GM12865 (cell line): ENCODE measurements at regions not wholly inside any gene's neighbourhood (a gene's known extent, or its start where the extent isn't known, plus 50 kb on each side); places are given as distances from the start of the nearest gene placed in this dataset.

Experiments used
- DNase-seq: peaks from one replicate; pipeline ENCODE4 v3.0.0; 2010; ENCODE audit warnings: low read depth
- H3K4me3 ChIP-seq: 2 replicates; pipeline ENCODE4 v1.5.1; 2011; ENCODE audit warnings: mild to moderate bottlenecking, low read depth, low read length, control low read depth
- TF ChIP-seq, protein P1 (sequence below): IDR thresholded peaks from 2 replicates; pipeline ENCODE4 v1.5.1; 2011; ENCODE audit warnings: low read length, control low read depth, low read depth, inconsistent platforms; ENCODE audit not compliant: insufficient read depth; ENCODE audit errors: missing control alignments

DNA sequence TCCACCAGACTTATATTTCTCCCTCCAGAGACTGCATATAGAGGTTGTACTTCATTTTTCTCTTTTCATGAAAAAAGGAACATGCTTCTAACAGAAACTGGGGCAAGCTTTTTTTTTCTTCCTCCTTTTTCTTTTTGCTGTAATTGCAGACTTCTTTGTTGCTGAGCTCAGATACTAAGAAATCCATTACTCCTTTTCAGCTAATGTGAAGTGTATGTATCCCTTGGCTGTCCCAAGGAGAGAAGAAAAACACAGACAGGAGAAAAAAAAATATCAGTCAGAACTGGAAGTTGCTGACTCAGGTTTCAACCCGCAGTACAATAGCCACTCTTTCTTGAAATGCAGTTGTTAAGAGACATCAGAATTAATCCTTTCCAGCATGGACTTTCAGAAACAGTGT, 1248.4 kb downstream of the LRFN5 start:
- no peak for DNase-seq
- TF ChIP-seq, protein P1, sequence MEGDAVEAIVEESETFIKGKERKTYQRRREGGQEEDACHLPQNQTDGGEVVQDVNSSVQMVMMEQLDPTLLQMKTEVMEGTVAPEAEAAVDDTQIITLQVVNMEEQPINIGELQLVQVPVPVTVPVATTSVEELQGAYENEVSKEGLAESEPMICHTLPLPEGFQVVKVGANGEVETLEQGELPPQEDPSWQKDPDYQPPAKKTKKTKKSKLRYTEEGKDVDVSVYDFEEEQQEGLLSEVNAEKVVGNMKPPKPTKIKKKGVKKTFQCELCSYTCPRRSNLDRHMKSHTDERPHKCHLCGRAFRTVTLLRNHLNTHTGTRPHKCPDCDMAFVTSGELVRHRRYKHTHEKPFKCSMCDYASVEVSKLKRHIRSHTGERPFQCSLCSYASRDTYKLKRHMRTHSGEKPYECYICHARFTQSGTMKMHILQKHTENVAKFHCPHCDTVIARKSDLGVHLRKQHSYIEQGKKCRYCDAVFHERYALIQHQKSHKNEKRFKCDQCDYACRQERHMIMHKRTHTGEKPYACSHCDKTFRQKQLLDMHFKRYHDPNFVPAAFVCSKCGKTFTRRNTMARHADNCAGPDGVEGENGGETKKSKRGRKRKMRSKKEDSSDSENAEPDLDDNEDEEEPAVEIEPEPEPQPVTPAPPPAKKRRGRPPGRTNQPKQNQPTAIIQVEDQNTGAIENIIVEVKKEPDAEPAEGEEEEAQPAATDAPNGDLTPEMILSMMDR: no peak
- H3K4me3 ChIP-seq: no peak overlapping the region

DNA sequence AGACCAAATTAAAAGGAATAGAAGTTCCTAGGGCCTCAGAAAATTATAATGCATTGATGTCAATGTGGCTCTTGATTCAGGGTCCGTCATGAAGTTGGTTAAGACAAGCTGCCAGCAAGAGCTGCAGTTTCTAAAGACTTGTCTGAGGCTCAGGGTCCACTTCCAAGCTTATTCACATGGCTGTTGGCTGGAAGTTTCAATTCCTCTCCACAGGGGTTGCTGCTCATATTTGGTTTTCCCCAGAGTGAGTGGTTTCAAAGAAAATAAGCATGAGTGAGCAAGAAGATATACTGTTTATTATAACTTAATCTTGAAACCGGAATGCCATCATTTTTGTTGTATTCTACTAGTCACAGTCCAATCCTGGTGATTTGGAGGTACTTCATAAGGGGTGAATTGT, 1247.4 kb downstream of the LRFN5 start:
- no peak overlapping the region for H3K4me3 ChIP-seq
- TF ChIP-seq, protein P1: no peak
- no peak for DNase-seq

DNA sequence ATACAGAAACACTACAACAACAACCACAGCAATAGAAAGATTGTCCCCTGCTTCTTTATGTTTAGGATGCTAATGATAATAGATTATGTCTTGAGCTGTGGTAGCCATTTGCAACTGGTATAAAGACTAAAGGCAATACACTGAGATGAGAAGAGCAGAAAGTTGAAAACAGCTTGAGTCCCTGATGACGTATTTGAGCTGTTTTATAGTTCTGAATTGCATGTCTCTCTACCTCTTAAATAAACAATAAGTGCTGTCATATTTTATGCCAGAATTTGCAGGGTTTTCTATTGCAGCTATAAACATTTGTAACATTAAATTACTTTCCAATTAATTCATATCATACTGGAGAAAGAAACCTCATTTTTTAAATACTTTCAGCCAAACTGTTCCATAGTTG, 1242.0 kb downstream of the LRFN5 start:
- TF ChIP-seq, protein P1: no peak
- H3K4me3 ChIP-seq: no peak overlapping the region
- no peak for DNase-seq

DNA sequence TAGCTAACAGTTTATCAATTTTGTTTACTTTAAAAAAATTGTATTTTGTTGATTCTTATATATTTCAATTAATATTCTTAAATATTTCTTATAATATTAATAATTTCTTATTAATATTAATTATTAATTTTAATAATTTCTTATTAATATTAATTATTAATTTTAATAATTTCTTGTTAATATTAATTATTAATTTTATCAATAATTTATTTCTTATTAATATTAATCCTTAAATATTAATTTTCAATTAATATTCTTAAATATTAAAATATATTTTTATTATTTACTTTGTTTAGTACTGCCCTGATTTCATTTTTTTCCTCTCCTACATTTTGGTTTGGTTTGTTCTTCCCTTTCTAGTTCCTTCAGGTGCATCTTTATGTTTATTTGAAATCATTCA, 1208.1 kb downstream of the LRFN5 start:
- H3K4me3 ChIP-seq: no peak overlapping the region
- TF ChIP-seq, protein P1: no peak
- DNase-seq: no peak

DNA sequence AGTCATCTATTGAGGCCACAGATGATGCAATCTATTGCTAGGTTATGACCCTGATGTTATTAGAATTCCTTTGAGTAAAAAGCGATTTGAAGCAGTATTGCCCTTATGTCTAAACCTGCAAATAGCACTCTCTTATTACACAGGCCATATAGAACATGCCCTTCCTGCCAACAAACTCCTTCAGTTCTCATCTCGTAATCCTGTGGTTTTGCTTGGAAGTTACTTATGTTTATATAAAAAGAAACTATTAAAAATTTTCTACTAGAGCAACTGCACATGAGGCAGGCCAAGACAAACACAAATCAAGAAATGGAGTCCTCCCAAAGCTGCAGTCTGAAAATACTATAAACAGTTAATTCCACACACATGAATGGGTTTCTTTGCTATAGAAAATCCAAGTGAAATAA, 1200.2 kb downstream of the LRFN5 start:
- TF ChIP-seq, protein P1: no peak
- no peak for DNase-seq
- no peak overlapping the region for H3K4me3 ChIP-seq

DNA sequence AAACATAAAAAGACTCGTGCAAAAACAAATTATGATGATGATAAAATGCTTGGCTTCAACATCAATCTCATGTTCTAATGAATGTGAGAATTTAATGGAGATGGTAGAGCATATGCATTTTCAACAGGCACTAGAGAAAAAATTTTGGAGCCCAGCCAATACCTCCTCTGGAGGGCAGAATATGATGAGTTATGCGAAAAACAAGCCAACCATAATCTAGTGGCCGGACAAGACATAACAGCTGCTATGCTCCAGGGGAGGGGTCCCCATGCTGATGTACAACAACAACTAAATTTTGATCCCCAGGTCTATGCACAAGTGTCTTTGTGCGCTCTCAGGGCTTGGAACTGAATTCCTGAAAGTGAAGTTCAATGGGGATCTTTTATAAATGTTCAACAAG, 1197.5 kb downstream of the LRFN5 start:
- no peak for DNase-seq
- H3K4me3 ChIP-seq: no peak overlapping the region
- TF ChIP-seq, protein P1: no peak

DNA sequence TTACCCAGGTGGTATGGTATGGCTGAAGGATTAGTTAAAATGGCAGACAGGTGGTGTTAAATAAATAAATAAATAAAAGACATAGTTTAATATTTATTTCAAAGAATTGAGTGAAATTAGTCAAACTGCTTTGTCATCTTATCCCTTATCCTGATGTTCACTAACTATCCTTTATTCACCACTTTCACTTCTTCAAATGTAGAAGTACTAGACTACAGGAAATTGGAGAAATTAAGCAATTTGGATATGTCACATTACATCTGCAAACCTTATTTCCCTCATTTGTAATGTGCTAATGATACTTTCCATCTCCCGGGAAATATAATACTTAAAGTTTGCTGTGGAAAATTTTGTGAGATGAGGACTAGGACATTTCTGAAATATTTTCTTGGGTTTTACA, 1195.7 kb downstream of the LRFN5 start:
- no peak overlapping the region for H3K4me3 ChIP-seq
- TF ChIP-seq, protein P1: no peak
- no peak for DNase-seq
